Spleen (tissue), 11 donors: ENCODE measurements at regions not wholly inside any gene's neighbourhood (a gene's known extent, or its start where the extent isn't known, plus 50 kb on each side); places are given as distances from the start of the nearest gene placed in this dataset.

Experiments used
- DNase-seq: peaks from one replicate; pipeline ENCODE4 v3.0.0-alpha.2; 2020
- H3K27ac ChIP-seq, 8 donors: fragments of 200-600 bp; sonication (generic) in 7 of 8; 1 replicate in 4 of 8; 2 replicates in 4 of 8; pipeline versions ENCODE4 v1.5.0 to v1.8.0; 2016 to 2021; ENCODE audit warnings: inconsistent platforms in 4 of 8, mild to moderate bottlenecking in 4 of 8, moderate library complexity in 1 of 8
- H3K27me3 ChIP-seq, 7 donors: fragments of 200-600 bp; sonication (generic) in 6 of 7; replicated peaks in 1 of 7; 1 replicate in 4 of 7; 2 replicates in 3 of 7; pipeline versions ENCODE4 v1.5.0 to v1.8.0; 2016 to 2021; ENCODE audit warnings: inconsistent platforms in 3 of 7, mild to moderate bottlenecking in 1 of 7
- H3K36me3 ChIP-seq, 6 donors: fragments of 200-600 bp; sonication (generic) in 5 of 6; 1 replicate in 4 of 6; 2 replicates in 2 of 6; pipeline versions ENCODE4 v1.5.0 to v1.8.0; 2016 to 2021; ENCODE audit warnings: inconsistent platforms in 2 of 6
- H3K4me1 ChIP-seq, 6 donors: fragments of 200-600 bp; sonication (generic) in 5 of 6; 1 replicate in 3 of 6; 2 replicates in 3 of 6; pipeline versions ENCODE4 v1.5.0 to v1.8.0; 2016 to 2021; ENCODE audit warnings: inconsistent platforms in 3 of 6
- H3K4me3 ChIP-seq, 8 donors: fragments of 200-600 bp; sonication (generic) in 7 of 8; 1 replicate in 4 of 8; 2 replicates in 4 of 8; pipeline versions ENCODE4 v1.5.0 to v1.8.0; 2016 to 2021; ENCODE audit warnings: inconsistent platforms in 4 of 8, mild to moderate bottlenecking in 4 of 8, moderate library complexity in 2 of 8
- H3K9me3 ChIP-seq, 8 donors: fragments of 200-600 bp; sonication (generic) in 7 of 8; 1 replicate in 4 of 8; 2 replicates in 4 of 8; pipeline versions ENCODE4 v1.5.0 to v1.8.0; 2016 to 2021; ENCODE audit warnings: inconsistent platforms in 4 of 8
- POLR2A ChIP-seq, 3 donors: fragments of 450-650 bp; IDR thresholded peaks; one replicate each; pipeline ENCODE4 v1.5.1; 2017; ENCODE audit warnings: antibody characterized with exemption in 3 of 3, mild to moderate bottlenecking in 1 of 3
- POLR2AphosphoS5 ChIP-seq, 3 donors: sonication (generic); formaldehyde crosslinking; IDR thresholded peaks; one replicate each; pipeline ENCODE4 v1.5.1; 2017; ENCODE audit warnings: antibody characterized with exemption in 3 of 3
- WGBS, 5 donors: extraction: QIAGEN DNeasy Blood & Tissue Kit in 3 of 5; methylation state at CpG; one replicate each; pipeline versions ENCODE4 v1.1.5 to v1.1.7; 2013 to 2018; 5-methylcytosine and 5-hydroxymethylcytosine counted together
- intact Hi-C: fragments of 100-400 bp; cut with DNase I; formaldehyde crosslinking; loops from one replicate; pipeline ENCODE4 v1.15.0; 2023; ENCODE audit warnings: low total_unique reads
- TF ChIP-seq, protein P1 (sequence below), 11 experiments: fragments of 200-600 bp in 7 of 11; fragments of 450-650 bp in 4 of 11; sonication (generic) in 4 of 11; IDR thresholded peaks in 8 of 11; conservative IDR thresholded peaks in 3 of 11; 1 replicate in 7 of 11; 2 replicates in 4 of 11; pipeline versions ENCODE4 v1.4.0 to v1.8.0; 2016 to 2021; ENCODE audit warnings: antibody characterized with exemption in 11 of 11, inconsistent platforms in 4 of 11, mild to moderate bottlenecking in 1 of 11
- donor health status: healthy with polysubstance abuse.
- donor health status: DM: no; HTN: no; CAD: no; lungs with moderate emphysema.
- donor health status: DM: no; HTN: no; CAD: no.
- donor health status: Bipolar disorder and iron deficiency.
- donor health status: healthy.
- donor health status: DM: no; HTN: no; CAD: no.
- donor health status: DM: yes; HTN: yes; CAD: no.

DNA sequence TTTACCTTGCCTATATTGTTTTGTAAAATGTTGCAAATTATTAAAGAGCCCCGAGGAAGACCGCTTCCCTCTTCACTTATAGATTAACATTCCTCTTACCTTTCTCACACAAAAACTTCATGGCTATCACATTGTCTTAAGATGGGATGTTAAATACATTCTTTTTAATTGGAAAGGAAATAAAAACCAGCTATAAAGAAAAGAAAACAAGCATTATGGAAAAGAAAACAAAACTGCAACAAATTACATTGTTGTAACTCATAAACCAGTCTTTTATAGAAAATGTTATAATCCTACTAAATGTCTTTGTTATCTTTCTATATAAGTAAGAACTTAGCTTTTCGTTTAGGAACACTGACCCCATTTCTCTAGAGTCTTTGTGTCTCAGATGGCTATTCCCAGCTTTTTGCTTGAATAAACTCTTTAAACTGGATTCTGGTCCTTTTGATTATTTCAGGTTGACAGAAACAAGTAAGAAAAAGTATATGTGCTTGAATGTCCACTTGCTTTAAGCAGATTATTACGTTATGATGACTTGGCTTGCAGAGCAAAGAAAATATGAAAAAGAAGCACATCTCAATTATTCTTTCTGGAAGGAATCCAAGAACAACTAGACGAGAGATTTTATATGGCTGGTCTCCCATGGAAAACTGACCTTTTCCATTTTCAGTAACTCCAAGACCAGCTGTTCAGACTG, 128.2 kb downstream of the AKR1D1 start:
- WGBS, 5 donors, result 71 to 78% (median 75%) methylated on average over 5 of the region's 5 CpGs
- intact Hi-C loops, result no loop called here
- Histone ChIP-seq H3K9me3 (peaks cover 0 to 5% (median under 1%) of the 10 kb centered on the region in 8 donors), H3K36me3 (no peaks in the 10 kb centered on the region), H3K27me3 (no peaks in the 10 kb centered on the region), H3K27ac (no peak overlapping the region), H3K4me3 (no peak overlapping the region), H3K4me1 (no peaks in the 10 kb centered on the region)
- TF ChIP-seq POLR2A (IDR thresholded peaks at IDR 0.05) (no peak), POLR2AphosphoS5 (IDR thresholded peaks at IDR 0.05) (no peak)
- TF ChIP-seq, protein P1, sequence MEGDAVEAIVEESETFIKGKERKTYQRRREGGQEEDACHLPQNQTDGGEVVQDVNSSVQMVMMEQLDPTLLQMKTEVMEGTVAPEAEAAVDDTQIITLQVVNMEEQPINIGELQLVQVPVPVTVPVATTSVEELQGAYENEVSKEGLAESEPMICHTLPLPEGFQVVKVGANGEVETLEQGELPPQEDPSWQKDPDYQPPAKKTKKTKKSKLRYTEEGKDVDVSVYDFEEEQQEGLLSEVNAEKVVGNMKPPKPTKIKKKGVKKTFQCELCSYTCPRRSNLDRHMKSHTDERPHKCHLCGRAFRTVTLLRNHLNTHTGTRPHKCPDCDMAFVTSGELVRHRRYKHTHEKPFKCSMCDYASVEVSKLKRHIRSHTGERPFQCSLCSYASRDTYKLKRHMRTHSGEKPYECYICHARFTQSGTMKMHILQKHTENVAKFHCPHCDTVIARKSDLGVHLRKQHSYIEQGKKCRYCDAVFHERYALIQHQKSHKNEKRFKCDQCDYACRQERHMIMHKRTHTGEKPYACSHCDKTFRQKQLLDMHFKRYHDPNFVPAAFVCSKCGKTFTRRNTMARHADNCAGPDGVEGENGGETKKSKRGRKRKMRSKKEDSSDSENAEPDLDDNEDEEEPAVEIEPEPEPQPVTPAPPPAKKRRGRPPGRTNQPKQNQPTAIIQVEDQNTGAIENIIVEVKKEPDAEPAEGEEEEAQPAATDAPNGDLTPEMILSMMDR (IDR thresholded peaks at IDR 0.05 in 8 of 11, conservative IDR thresholded peaks at IDR 0.05 in 3 of 11), result no peak
- DNase-seq, result no peak

DNA sequence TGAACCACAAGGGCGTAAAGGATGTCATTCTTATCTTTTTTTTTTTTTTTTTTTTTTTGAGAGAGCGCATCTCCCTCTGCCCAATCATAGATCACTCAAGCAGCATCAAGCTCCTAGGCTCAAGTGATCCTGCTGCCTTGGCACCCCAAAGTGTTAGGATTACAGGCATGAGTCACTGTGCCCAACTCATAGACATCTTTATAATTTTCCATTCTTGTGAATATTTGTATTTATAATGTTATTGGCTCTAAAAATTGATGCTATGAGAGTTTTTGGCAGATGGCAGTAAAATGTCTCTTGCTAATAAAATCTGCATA, 128.7 kb downstream of the AKR1D1 start:
- intact Hi-C loops, result no loop called here
- TF ChIP-seq POLR2A (IDR thresholded peaks at IDR 0.05), result no peak
- TF ChIP-seq, protein P1 (IDR thresholded peaks at IDR 0.05 in 8 of 11, conservative IDR thresholded peaks at IDR 0.05 in 3 of 11), result no peak
- TF ChIP-seq POLR2AphosphoS5 (IDR thresholded peaks at IDR 0.05), result no peak
- WGBS, 5 donors, result 74 to 85% (median 83%) methylated on average over 2 of the region's 2 CpGs

DNA sequence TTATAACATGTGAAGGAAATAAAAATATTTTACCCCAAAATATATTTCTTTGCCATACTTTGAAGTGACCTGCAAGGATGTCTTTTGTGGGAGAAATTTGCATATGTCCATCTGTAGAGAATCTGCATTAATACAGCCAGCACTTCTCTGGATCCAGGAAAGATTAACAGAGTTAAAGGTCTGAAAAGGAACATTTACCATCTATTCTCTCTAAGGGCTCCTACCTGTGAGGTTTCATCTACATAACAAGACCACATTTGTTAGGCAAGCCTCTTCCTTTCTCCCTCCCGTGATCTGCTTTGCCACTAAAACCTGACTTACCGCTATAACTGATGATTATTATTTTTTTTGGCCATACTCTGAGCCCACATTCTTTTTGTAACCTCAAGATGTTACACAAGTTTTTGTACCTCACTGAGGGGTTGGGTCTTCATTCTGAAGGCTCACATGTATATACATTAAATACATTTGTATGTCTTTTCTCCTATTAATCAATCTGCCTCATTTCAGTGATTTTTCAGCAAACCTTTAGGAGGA, 129.4 kb downstream of the AKR1D1 start:
- Histone ChIP-seq H3K4me1 (no peaks in the 10 kb centered on the region), H3K27ac (no peak overlapping the region), H3K36me3 (no peaks in the 10 kb centered on the region), H3K4me3 (no peak overlapping the region), H3K9me3 (peaks cover 0 to 6% (median 2%) of the 10 kb centered on the region in 8 donors), H3K27me3 (no peaks in the 10 kb centered on the region)
- 49 to 81% (median 72%) methylated on average over 2 of the region's 2 CpGs for WGBS, 5 donors
- intact Hi-C loops, result no loop called here
- DNase-seq, result no peak
- TF ChIP-seq POLR2AphosphoS5 (IDR thresholded peaks at IDR 0.05), result no peak
- TF ChIP-seq POLR2A (IDR thresholded peaks at IDR 0.05), result no peak
- TF ChIP-seq, protein P1 (IDR thresholded peaks at IDR 0.05 in 8 of 11, conservative IDR thresholded peaks at IDR 0.05 in 3 of 11), result no peak

More for the DNA sequence above, 128.7 kb downstream of the AKR1D1 start:
- peaks cover 0 to 6% (median 2%) of the 10 kb centered on the region in 8 donors for H3K9me3 ChIP-seq
- no peaks in the 10 kb centered on the region for H3K36me3 ChIP-seq
- H3K4me1 ChIP-seq, result no peaks in the 10 kb centered on the region
- no peak overlapping the region for H3K4me3 ChIP-seq
- no peak overlapping the region for H3K27ac ChIP-seq
- DNase-seq, result no peak
- no peaks in the 10 kb centered on the region for H3K27me3 ChIP-seq

DNA sequence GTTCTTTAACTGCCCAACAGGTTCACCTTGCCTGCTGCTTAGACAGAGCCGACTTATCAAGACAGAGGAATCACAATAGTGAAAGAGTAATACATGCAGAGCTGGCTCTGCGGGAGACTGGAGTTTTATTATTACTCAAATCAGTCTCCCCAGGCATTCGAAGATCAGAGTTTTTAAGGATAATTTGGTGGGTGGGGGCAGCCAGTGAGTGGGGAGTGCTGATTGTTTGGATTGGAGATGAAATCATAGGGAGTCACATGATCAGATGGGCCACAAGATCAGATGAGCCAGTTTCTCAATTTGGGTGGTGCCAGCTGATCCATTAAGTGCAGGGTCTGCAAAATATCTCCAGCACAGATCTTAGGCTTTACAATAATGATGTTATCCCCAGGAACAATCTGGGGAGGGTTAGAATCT, 131.3 kb downstream of the AKR1D1 start:
- peaks cover 0 to 6% (median 2%) of the 10 kb centered on the region in 8 donors for H3K9me3 ChIP-seq
- 73 to 89% (median 84%) methylated on average over 3 of the region's 3 CpGs for WGBS, 5 donors
- H3K36me3 ChIP-seq, result no peaks in the 10 kb centered on the region
- H3K27me3 ChIP-seq, result no peaks in the 10 kb centered on the region
- no peak overlapping the region for H3K27ac ChIP-seq
- H3K4me1 ChIP-seq, result no peaks in the 10 kb centered on the region
- H3K4me3 ChIP-seq, result no peak overlapping the region
- no peak for DNase-seq
- TF ChIP-seq POLR2A (IDR thresholded peaks at IDR 0.05) (no peak), POLR2AphosphoS5 (IDR thresholded peaks at IDR 0.05) (no peak)
- TF ChIP-seq, protein P1 (IDR thresholded peaks at IDR 0.05 in 8 of 11, conservative IDR thresholded peaks at IDR 0.05 in 3 of 11), result no peak
- intact Hi-C loops, result no loop called here
